ENCODE measurements at regions not wholly inside any gene's neighbourhood (a gene's known extent, or its start where the extent isn't known, plus 50 kb on each side); places are given as distances from the start of the nearest gene placed in this dataset.

GRCh38 chr12:112577473-112578329, 159.0 kb downstream of the PTPN11 start:
- ChIA-PET POLR2A (no interaction called here), CTCF (no interaction called here)
- Histone ChIP-seq H3K4me3 (ENCODE audit: control insufficient read depth in 1 of 7, extremely low read depth in 1 of 7, insufficient read depth in 4 of 7, low read depth in 2 of 7, low read length in 6 of 7) (no peak overlapping the region), H3K27me3 (replicated peaks in 2 of 5; ENCODE audit: control insufficient read depth in 4 of 5, insufficient read depth in 5 of 5, low read length in 4 of 5) (peaks cover 8 to 49% (median 16%) of the 10 kb centered on the region in 5 experiments), H3K9me3 (ENCODE audit: control extremely low read depth in 1 of 5, control insufficient read depth in 4 of 5, insufficient read depth in 2 of 5, low read depth in 1 of 5, low read length in 4 of 5) (no peaks in the 10 kb centered on the region), H3K27ac (ENCODE audit: insufficient read depth in 1 of 2, low read depth in 1 of 2, low read length in 2 of 2, poor library complexity in 1 of 2, severe bottlenecking in 2 of 2) (no peak overlapping the region), H3K4me1 (ENCODE audit: control extremely low read depth in 1 of 4, control insufficient read depth in 4 of 4, insufficient read depth in 4 of 4, low read length in 3 of 4) (no peaks in the 10 kb centered on the region), H3K36me3 (ENCODE audit: control insufficient read depth in 4 of 4, insufficient read depth in 4 of 4, low read length in 3 of 4) (no peaks in the 10 kb centered on the region)
- DNase-seq: no peak
- WGBS (ENCODE audit: insufficient coverage): 69% methylated on average over 3 of the region's 4 CpGs

- no peaks in the 10 kb centered on the region for H3K36me3 ChIP-seq (ENCODE audit: control insufficient read depth in 4 of 4, insufficient read depth in 4 of 4, low read length in 3 of 4)
- POLR2A ChIA-PET: no interaction called here
- CTCF ChIA-PET: no interaction called here
- H3K27me3 ChIP-seq (replicated peaks in 2 of 5; ENCODE audit: control insufficient read depth in 4 of 5, insufficient read depth in 5 of 5, low read length in 4 of 5): peaks cover 0 to 9% (median 3%) of the 10 kb centered on the region in 5 experiments
- WGBS (ENCODE audit: insufficient coverage): 93% methylated on average over 4 of the region's 7 CpGs
- no peak for DNase-seq
- H3K27ac ChIP-seq (ENCODE audit: insufficient read depth in 1 of 2, low read depth in 1 of 2, low read length in 2 of 2, poor library complexity in 1 of 2, severe bottlenecking in 2 of 2): no peak overlapping the region
- peaks cover 0 to 1% (median 0%) of the 10 kb centered on the region in 5 experiments for H3K9me3 ChIP-seq (ENCODE audit: control extremely low read depth in 1 of 5, control insufficient read depth in 4 of 5, insufficient read depth in 2 of 5, low read depth in 1 of 5, low read length in 4 of 5)
- H3K4me1 ChIP-seq (ENCODE audit: control extremely low read depth in 1 of 4, control insufficient read depth in 4 of 4, insufficient read depth in 4 of 4, low read length in 3 of 4): no peaks in the 10 kb centered on the region
- no peak overlapping the region for H3K4me3 ChIP-seq (ENCODE audit: control insufficient read depth in 1 of 7, extremely low read depth in 1 of 7, insufficient read depth in 4 of 7, low read depth in 2 of 7, low read length in 6 of 7)
Measured at GRCh38 chr12:112584266-112584722, 165.5 kb downstream of the PTPN11 start.

- peaks cover 0 to 1% (median 0%) of the 10 kb centered on the region in 5 experiments for H3K9me3 ChIP-seq (ENCODE audit: control extremely low read depth in 1 of 5, control insufficient read depth in 4 of 5, insufficient read depth in 2 of 5, low read depth in 1 of 5, low read length in 4 of 5)
- no peak for DNase-seq
- no peak overlapping the region for H3K27ac ChIP-seq (ENCODE audit: insufficient read depth in 1 of 2, low read depth in 1 of 2, low read length in 2 of 2, poor library complexity in 1 of 2, severe bottlenecking in 2 of 2)
- ChIA-PET POLR2A (no interaction called here), CTCF (interaction anchor here (0.7 kb wide), 1 partner anchor 31 kb away, joined by 3 read pairs; no protein-coding TSS in a partner anchor)
- no peaks in the 10 kb centered on the region for H3K4me1 ChIP-seq (ENCODE audit: control extremely low read depth in 1 of 4, control insufficient read depth in 4 of 4, insufficient read depth in 4 of 4, low read length in 3 of 4)
- H3K27me3 ChIP-seq (replicated peaks in 2 of 5; ENCODE audit: control insufficient read depth in 4 of 5, insufficient read depth in 5 of 5, low read length in 4 of 5): peaks cover 0 to 6% (median 5%) of the 10 kb centered on the region in 5 experiments
- no peaks in the 10 kb centered on the region for H3K36me3 ChIP-seq (ENCODE audit: control insufficient read depth in 4 of 4, insufficient read depth in 4 of 4, low read length in 3 of 4)
- H3K4me3 ChIP-seq (ENCODE audit: control insufficient read depth in 1 of 7, extremely low read depth in 1 of 7, insufficient read depth in 4 of 7, low read depth in 2 of 7, low read length in 6 of 7): no peak overlapping the region
- 90% methylated on average over 3 of the region's 5 CpGs for WGBS (ENCODE audit: insufficient coverage)
Measured at GRCh38 chr12:112586148-112586783, 167.5 kb downstream of the PTPN11 start.

GRCh38 chr12:112589275-112589674, 170.5 kb downstream of the PTPN11 start:
- H3K4me1 ChIP-seq (ENCODE audit: control extremely low read depth in 1 of 4, control insufficient read depth in 4 of 4, insufficient read depth in 4 of 4, low read length in 3 of 4): no peaks in the 10 kb centered on the region
- no peaks in the 10 kb centered on the region for H3K36me3 ChIP-seq (ENCODE audit: control insufficient read depth in 4 of 4, insufficient read depth in 4 of 4, low read length in 3 of 4)
- H3K27me3 ChIP-seq (replicated peaks in 2 of 5; ENCODE audit: control insufficient read depth in 4 of 5, insufficient read depth in 5 of 5, low read length in 4 of 5): peaks cover 0 to 6% (median 3%) of the 10 kb centered on the region in 5 experiments
- no peak overlapping the region for H3K27ac ChIP-seq (ENCODE audit: insufficient read depth in 1 of 2, low read depth in 1 of 2, low read length in 2 of 2, poor library complexity in 1 of 2, severe bottlenecking in 2 of 2)
- DNase-seq: no peak
- H3K9me3 ChIP-seq (ENCODE audit: control extremely low read depth in 1 of 5, control insufficient read depth in 4 of 5, insufficient read depth in 2 of 5, low read depth in 1 of 5, low read length in 4 of 5): peaks cover 0 to 1% (median 0%) of the 10 kb centered on the region in 5 experiments
- ChIA-PET CTCF (no interaction called here), POLR2A (no interaction called here)
- 100% methylated on average over 1 of the region's 1 CpG for WGBS (ENCODE audit: insufficient coverage)
- no peak overlapping the region for H3K4me3 ChIP-seq (ENCODE audit: control insufficient read depth in 1 of 7, extremely low read depth in 1 of 7, insufficient read depth in 4 of 7, low read depth in 2 of 7, low read length in 6 of 7)

- Histone ChIP-seq H3K36me3 (ENCODE audit: control insufficient read depth in 4 of 4, insufficient read depth in 4 of 4, low read length in 3 of 4) (no peaks in the 10 kb centered on the region), H3K27me3 (replicated peaks in 2 of 5; ENCODE audit: control insufficient read depth in 4 of 5, insufficient read depth in 5 of 5, low read length in 4 of 5) (peaks cover 0 to 6% (median 2%) of the 10 kb centered on the region in 5 experiments), H3K4me1 (ENCODE audit: control extremely low read depth in 1 of 4, control insufficient read depth in 4 of 4, insufficient read depth in 4 of 4, low read length in 3 of 4) (no peaks in the 10 kb centered on the region), H3K27ac (ENCODE audit: insufficient read depth in 1 of 2, low read depth in 1 of 2, low read length in 2 of 2, poor library complexity in 1 of 2, severe bottlenecking in 2 of 2) (no peak overlapping the region), H3K4me3 (ENCODE audit: control insufficient read depth in 1 of 7, extremely low read depth in 1 of 7, insufficient read depth in 4 of 7, low read depth in 2 of 7, low read length in 6 of 7) (no peak overlapping the region), H3K9me3 (ENCODE audit: control extremely low read depth in 1 of 5, control insufficient read depth in 4 of 5, insufficient read depth in 2 of 5, low read depth in 1 of 5, low read length in 4 of 5) (peaks cover 0 to 1% (median 0%) of the 10 kb centered on the region in 5 experiments)
- ChIA-PET CTCF (no interaction called here), POLR2A (no interaction called here)
- DNase-seq: no peak
- WGBS (ENCODE audit: insufficient coverage): 69% methylated on average over 2 of the region's 3 CpGs
Measured at GRCh38 chr12:112590281-112590680, 171.5 kb downstream of the PTPN11 start.

GRCh38 chr12:112591488-112591887, 172.7 kb downstream of the PTPN11 start:
- H3K36me3 ChIP-seq (ENCODE audit: control insufficient read depth in 4 of 4, insufficient read depth in 4 of 4, low read length in 3 of 4): no peaks in the 10 kb centered on the region
- 72% methylated on average over 5 of the region's 5 CpGs for WGBS (ENCODE audit: insufficient coverage)
- H3K9me3 ChIP-seq (ENCODE audit: control extremely low read depth in 1 of 5, control insufficient read depth in 4 of 5, insufficient read depth in 2 of 5, low read depth in 1 of 5, low read length in 4 of 5): peaks cover 0 to 1% (median 0%) of the 10 kb centered on the region in 5 experiments
- H3K4me3 ChIP-seq (ENCODE audit: control insufficient read depth in 1 of 7, extremely low read depth in 1 of 7, insufficient read depth in 4 of 7, low read depth in 2 of 7, low read length in 6 of 7): no peak overlapping the region
- no peak for DNase-seq
- POLR2A ChIA-PET: no interaction called here
- CTCF ChIA-PET: no interaction called here
- peaks cover 0 to 6% (median 2%) of the 10 kb centered on the region in 5 experiments for H3K27me3 ChIP-seq (replicated peaks in 2 of 5; ENCODE audit: control insufficient read depth in 4 of 5, insufficient read depth in 5 of 5, low read length in 4 of 5)
- H3K27ac ChIP-seq (ENCODE audit: insufficient read depth in 1 of 2, low read depth in 1 of 2, low read length in 2 of 2, poor library complexity in 1 of 2, severe bottlenecking in 2 of 2): no peak overlapping the region
- no peaks in the 10 kb centered on the region for H3K4me1 ChIP-seq (ENCODE audit: control extremely low read depth in 1 of 4, control insufficient read depth in 4 of 4, insufficient read depth in 4 of 4, low read length in 3 of 4)

GRCh38 chr12:112595410-112595809, 176.7 kb downstream of the PTPN11 start:
- H3K4me3 ChIP-seq (ENCODE audit: control insufficient read depth in 1 of 7, extremely low read depth in 1 of 7, insufficient read depth in 4 of 7, low read depth in 2 of 7, low read length in 6 of 7): no peak overlapping the region
- POLR2A ChIA-PET: no interaction called here
- peaks cover 0 to under 1% (median 0%) of the 10 kb centered on the region in 5 experiments for H3K27me3 ChIP-seq (replicated peaks in 2 of 5; ENCODE audit: control insufficient read depth in 4 of 5, insufficient read depth in 5 of 5, low read length in 4 of 5)
- no CpG with 5 or more reads among the region's 2 CpGs for WGBS (ENCODE audit: insufficient coverage)
- H3K27ac ChIP-seq (ENCODE audit: insufficient read depth in 1 of 2, low read depth in 1 of 2, low read length in 2 of 2, poor library complexity in 1 of 2, severe bottlenecking in 2 of 2): no peak overlapping the region
- no peaks in the 10 kb centered on the region for H3K9me3 ChIP-seq (ENCODE audit: control extremely low read depth in 1 of 5, control insufficient read depth in 4 of 5, insufficient read depth in 2 of 5, low read depth in 1 of 5, low read length in 4 of 5)
- H3K4me1 ChIP-seq (ENCODE audit: control extremely low read depth in 1 of 4, control insufficient read depth in 4 of 4, insufficient read depth in 4 of 4, low read length in 3 of 4): no peaks in the 10 kb centered on the region
- no peak for DNase-seq
- CTCF ChIA-PET: no interaction called here
- no peaks in the 10 kb centered on the region for H3K36me3 ChIP-seq (ENCODE audit: control insufficient read depth in 4 of 4, insufficient read depth in 4 of 4, low read length in 3 of 4)

Data from common myeloid progenitor, CD34-positive (primary cell).